Breast epithelium (tissue), 4 donors: ENCODE measurements at regions not wholly inside any gene's neighbourhood (a gene's known extent, or its start where the extent isn't known, plus 50 kb on each side); places are given as distances from the start of the nearest gene placed in this dataset.

Source experiments
- DNase-seq, 2 donors: peaks; one replicate each; pipeline ENCODE4 v3.0.0-alpha.2; 2019; ENCODE audit warnings: low spot score in 2 of 2
- H3K27ac ChIP-seq, 2 donors: fragments of 200-600 bp; sonication (generic) in 1 of 2; one replicate each; pipeline ENCODE4 v1.5.1; 2016 to 2019; ENCODE audit warnings: mild to moderate bottlenecking in 1 of 2
- H3K27me3 ChIP-seq, 2 donors: fragments of 200-600 bp; sonication (generic) in 1 of 2; one replicate each; pipeline versions ENCODE4 v1.5.1 to v1.6.0; 2017 to 2019; ENCODE audit warnings: control low read depth in 1 of 2, mild to moderate bottlenecking in 1 of 2
- H3K36me3 ChIP-seq: fragments of 200-600 bp; one replicate; pipeline ENCODE4 v1.5.1; 2019
- H3K4me1 ChIP-seq, 2 donors: fragments of 200-600 bp; sonication (generic); one replicate each; pipeline ENCODE4 v1.5.1; 2016 to 2019; ENCODE audit warnings: control low read depth in 1 of 2
- H3K4me3 ChIP-seq, 3 donors: fragments of 200-600 bp; sonication (generic); 1 replicate in 2 of 3; 2 replicates in 1 of 3; pipeline ENCODE4 v1.5.1; 2016 to 2019; ENCODE audit warnings: mild to moderate bottlenecking in 3 of 3, moderate library complexity in 2 of 3
- H3K9me3 ChIP-seq, 2 donors: fragments of 200-600 bp; sonication (generic) in 1 of 2; one replicate each; pipeline ENCODE4 v1.5.1; 2016 to 2019; ENCODE audit warnings: control low read depth in 1 of 2
- POLR2A ChIP-seq: fragments of 450-650 bp; IDR thresholded peaks from one replicate; pipeline ENCODE4 v1.6.1; 2016; ENCODE audit warnings: antibody characterized with exemption, mild to moderate bottlenecking, moderate library complexity
- POLR2AphosphoS5 ChIP-seq, 3 donors: sonication (generic); formaldehyde crosslinking; IDR thresholded peaks; one replicate each; pipeline ENCODE4 v1.6.1; 2017; ENCODE audit warnings: antibody characterized with exemption in 3 of 3
- intact Hi-C: fragments of 100-400 bp; cut with DNase I; formaldehyde crosslinking; loops from one replicate; pipeline ENCODE4 v1.15.1; 2023; ENCODE audit warnings: low total_unique reads
- TF ChIP-seq, protein P1 (sequence below), 3 donors: fragments of 450-650 bp; IDR thresholded peaks; one replicate each; pipeline ENCODE4 v1.5.1; 2016 to 2017; ENCODE audit warnings: antibody characterized with exemption in 3 of 3, mild to moderate bottlenecking in 3 of 3, moderate library complexity in 3 of 3

DNA sequence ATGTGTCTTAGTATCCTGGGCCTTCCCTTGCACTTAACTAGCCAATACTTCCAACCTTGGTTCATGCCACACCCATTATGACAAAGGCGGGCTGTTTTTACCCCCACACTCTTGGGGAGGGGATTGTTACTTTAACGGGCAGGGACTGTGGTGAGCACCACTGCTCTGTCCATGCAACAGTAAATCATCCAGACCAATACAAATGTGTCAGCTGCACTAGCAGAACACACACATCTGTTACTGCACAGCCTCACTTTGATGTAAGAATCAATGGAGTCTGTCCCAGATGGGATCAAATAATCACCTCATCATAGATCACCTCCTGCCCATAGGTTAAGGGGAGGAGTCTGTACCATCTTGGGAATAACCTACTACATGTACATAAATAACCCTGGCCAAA lies 58.1 kb downstream of the NPAP1 start:
- TF ChIP-seq POLR2A, result no peak
- no peak for TF ChIP-seq POLR2AphosphoS5 (IDR thresholded peaks at IDR 0.05)
- TF ChIP-seq, protein P1, sequence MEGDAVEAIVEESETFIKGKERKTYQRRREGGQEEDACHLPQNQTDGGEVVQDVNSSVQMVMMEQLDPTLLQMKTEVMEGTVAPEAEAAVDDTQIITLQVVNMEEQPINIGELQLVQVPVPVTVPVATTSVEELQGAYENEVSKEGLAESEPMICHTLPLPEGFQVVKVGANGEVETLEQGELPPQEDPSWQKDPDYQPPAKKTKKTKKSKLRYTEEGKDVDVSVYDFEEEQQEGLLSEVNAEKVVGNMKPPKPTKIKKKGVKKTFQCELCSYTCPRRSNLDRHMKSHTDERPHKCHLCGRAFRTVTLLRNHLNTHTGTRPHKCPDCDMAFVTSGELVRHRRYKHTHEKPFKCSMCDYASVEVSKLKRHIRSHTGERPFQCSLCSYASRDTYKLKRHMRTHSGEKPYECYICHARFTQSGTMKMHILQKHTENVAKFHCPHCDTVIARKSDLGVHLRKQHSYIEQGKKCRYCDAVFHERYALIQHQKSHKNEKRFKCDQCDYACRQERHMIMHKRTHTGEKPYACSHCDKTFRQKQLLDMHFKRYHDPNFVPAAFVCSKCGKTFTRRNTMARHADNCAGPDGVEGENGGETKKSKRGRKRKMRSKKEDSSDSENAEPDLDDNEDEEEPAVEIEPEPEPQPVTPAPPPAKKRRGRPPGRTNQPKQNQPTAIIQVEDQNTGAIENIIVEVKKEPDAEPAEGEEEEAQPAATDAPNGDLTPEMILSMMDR (IDR thresholded peaks at IDR 0.05), result no peak
- Histone ChIP-seq H3K27me3 (no peaks in the 10 kb centered on the region), H3K4me1 (no peaks in the 10 kb centered on the region), H3K9me3 (no peaks in the 10 kb centered on the region), H3K36me3 (no peaks in the 10 kb centered on the region), H3K27ac (no peak overlapping the region), H3K4me3 (no peak overlapping the region)
- DNase-seq, result no peak
- intact Hi-C loops, result no loop called here

DNA sequence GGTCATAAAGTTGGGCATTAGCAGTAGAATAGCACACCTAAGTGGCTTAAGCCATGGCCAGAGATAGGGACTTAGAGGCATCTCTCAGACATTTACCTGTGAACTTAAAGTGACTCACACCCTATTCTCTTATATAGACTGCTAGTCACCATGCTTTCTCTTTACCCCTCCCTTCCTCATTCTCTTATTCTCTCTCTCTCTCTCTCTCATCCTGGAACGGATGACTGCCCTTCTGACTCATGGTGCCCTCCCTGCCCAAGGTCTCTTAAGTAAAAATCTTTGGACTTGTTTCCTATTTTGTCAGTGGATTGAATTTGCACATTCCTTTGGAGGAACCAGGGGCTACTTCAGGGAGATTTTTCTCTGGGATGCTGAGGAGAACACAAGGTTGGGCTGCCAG lies 58.8 kb downstream of the NPAP1 start:
- Histone ChIP-seq H3K4me3 (no peak overlapping the region), H3K27me3 (no peaks in the 10 kb centered on the region), H3K4me1 (no peaks in the 10 kb centered on the region), H3K36me3 (no peaks in the 10 kb centered on the region), H3K9me3 (no peaks in the 10 kb centered on the region), H3K27ac (no peak overlapping the region)
- intact Hi-C loops, result no loop called here
- no peak for DNase-seq
- TF ChIP-seq, protein P1 (IDR thresholded peaks at IDR 0.05), result no peak

DNA sequence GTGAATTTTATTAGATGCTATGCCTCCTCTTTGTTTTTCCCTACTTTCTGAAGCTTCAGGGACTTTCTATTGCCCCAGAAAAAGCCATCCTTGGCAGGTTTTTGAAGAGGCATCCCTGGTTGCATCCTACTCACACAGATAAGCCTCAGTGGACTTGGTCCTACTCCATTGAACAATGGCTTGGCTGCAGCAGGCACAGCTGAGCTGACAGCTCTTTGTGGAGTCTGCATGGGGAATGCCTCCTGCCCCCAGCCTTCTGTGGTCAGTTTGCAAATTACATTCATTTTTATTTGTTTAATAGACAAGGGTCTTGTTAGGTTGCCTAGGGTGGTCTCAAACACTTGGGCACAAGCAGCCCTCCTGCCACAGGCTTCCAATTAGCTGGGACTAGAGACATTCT lies 69.7 kb downstream of the NPAP1 start:
- Histone ChIP-seq H3K4me1 (no peaks in the 10 kb centered on the region), H3K9me3 (peaks cover 3 to 13% of the 10 kb centered on the region in 2 donors), H3K27ac (no peak overlapping the region), H3K36me3 (no peaks in the 10 kb centered on the region), H3K27me3 (no peaks in the 10 kb centered on the region), H3K4me3 (no peak overlapping the region)
- intact Hi-C loops, result no loop called here
- no peak for DNase-seq
- TF ChIP-seq, protein P1 (IDR thresholded peaks at IDR 0.05), result no peak
- no peak for TF ChIP-seq POLR2A
- no peak for TF ChIP-seq POLR2AphosphoS5 (IDR thresholded peaks at IDR 0.05)

DNA sequence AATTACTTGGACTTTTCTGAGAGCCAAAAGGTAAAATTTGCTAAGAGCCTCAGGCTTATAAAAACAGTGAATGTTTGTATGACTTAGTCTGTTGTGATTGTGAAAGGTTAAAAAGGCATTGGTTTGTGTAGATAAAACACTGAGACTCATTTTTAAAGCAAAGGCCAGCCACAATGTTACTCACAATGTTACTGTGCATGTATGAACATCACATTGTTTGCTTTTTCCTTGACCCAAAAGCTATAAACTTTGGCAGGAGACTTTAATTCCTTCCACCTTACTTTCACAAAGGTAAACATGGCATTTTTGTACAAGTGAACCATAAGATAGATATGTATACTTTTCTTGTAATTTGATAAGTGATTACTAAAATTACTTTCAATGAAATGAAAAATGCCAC lies 70.5 kb downstream of the NPAP1 start:
- Histone ChIP-seq H3K36me3 (no peaks in the 10 kb centered on the region), H3K27ac (no peak overlapping the region), H3K9me3 (peaks cover 3 to 13% of the 10 kb centered on the region in 2 donors), H3K27me3 (no peaks in the 10 kb centered on the region), H3K4me1 (no peaks in the 10 kb centered on the region), H3K4me3 (no peak overlapping the region)
- no peak for DNase-seq
- TF ChIP-seq POLR2A, result no peak
- TF ChIP-seq POLR2AphosphoS5 (IDR thresholded peaks at IDR 0.05), result no peak
- TF ChIP-seq, protein P1 (IDR thresholded peaks at IDR 0.05), result no peak
- intact Hi-C loops, result no loop called here

DNA sequence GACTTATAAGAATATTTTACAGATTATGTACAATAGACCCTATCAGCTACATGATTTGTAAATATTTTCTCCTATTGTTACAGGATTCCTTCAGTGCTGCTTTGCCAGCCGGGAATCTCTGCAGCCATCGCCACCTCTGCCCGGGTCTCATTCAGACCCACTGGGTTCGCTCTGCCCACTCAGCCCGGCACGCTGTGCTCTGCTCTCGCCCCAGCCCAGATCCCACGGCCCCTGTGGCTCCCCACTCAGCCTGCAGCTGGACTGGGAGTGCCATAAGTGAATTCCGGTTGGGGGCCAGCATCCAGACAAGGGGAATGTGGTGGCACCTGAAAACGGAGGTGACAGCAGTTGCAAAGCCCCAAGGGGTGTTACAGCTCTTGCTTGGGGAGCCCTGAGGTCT lies 71.8 kb downstream of the NPAP1 start:
- Histone ChIP-seq H3K27me3 (no peaks in the 10 kb centered on the region), H3K9me3 (peaks cover 3 to 22% of the 10 kb centered on the region in 2 donors), H3K36me3 (no peaks in the 10 kb centered on the region), H3K27ac (no peak overlapping the region), H3K4me1 (no peaks in the 10 kb centered on the region), H3K4me3 (no peak overlapping the region)
- intact Hi-C loops, result no loop called here
- DNase-seq, result no peak
- TF ChIP-seq POLR2A (no peak), POLR2AphosphoS5 (IDR thresholded peaks at IDR 0.05) (no peak)
- TF ChIP-seq, protein P1 (IDR thresholded peaks at IDR 0.05), result no peak
